HFF-Myc (cell line): ENCODE measurements at regions not wholly inside any gene's neighbourhood (a gene's known extent, or its start where the extent isn't known, plus 50 kb on each side); places are given as distances from the start of the nearest gene placed in this dataset.

Source experiments
- DNase-seq: peaks from one replicate; pipeline ENCODE4 v3.0.0-alpha.2; 2011; ENCODE audit warnings: low read depth; ENCODE audit errors: extremely low read depth
- H3K4me3 ChIP-seq: replicated peaks from 2 replicates; pipeline ENCODE4 v1.5.1; 2011; ENCODE audit warnings: low read depth, mild to moderate bottlenecking, control low read depth, low read length
- TF ChIP-seq, protein P1 (sequence below): IDR thresholded peaks from 2 replicates; pipeline ENCODE4 v1.5.1; 2012; ENCODE audit warnings: mild to moderate bottlenecking, low read depth, low read length, control low read depth; ENCODE audit errors: missing control alignments

DNA sequence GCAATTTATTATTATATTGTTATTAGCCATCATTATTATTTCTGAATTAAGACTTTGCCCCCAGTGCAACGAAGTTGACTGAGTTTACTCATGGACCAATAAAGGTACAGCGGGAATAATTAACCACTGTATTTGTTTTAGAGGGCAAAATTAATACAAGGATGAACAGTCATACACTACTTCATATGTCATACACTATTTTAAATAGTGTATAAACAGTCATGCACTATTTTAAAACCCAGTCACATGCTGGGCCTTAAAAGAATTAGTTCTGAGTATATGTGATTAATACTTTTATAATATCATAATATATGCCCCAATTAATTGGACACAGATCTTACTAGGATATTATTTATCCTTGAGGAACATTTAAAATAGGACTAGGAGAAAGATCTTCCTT, 125.3 kb upstream of the NANOGP8 start:
- H3K4me3 ChIP-seq: no peak overlapping the region
- TF ChIP-seq, protein P1, sequence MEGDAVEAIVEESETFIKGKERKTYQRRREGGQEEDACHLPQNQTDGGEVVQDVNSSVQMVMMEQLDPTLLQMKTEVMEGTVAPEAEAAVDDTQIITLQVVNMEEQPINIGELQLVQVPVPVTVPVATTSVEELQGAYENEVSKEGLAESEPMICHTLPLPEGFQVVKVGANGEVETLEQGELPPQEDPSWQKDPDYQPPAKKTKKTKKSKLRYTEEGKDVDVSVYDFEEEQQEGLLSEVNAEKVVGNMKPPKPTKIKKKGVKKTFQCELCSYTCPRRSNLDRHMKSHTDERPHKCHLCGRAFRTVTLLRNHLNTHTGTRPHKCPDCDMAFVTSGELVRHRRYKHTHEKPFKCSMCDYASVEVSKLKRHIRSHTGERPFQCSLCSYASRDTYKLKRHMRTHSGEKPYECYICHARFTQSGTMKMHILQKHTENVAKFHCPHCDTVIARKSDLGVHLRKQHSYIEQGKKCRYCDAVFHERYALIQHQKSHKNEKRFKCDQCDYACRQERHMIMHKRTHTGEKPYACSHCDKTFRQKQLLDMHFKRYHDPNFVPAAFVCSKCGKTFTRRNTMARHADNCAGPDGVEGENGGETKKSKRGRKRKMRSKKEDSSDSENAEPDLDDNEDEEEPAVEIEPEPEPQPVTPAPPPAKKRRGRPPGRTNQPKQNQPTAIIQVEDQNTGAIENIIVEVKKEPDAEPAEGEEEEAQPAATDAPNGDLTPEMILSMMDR: no peak
- DNase-seq: no peak

DNA sequence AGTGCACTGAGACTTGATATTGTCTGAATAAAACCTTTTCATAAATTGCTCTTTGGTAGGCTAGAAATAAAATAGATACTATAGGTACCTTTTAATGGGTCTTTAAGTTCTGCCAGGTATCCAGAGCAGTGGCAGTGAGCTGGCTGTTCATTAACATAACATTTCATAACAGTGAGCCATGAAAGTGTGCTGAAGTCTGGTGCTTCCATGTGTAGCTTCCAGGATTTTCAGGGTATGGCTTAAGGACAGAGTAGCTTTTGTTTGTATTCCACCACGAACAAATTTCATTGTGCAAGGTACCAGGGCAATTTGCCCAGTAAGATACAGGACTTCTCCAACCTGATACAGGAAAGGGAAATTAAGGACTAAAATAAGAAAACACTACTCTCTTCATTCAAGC, 124.7 kb upstream of the NANOGP8 start:
- no peak for DNase-seq
- TF ChIP-seq, protein P1: no peak
- no peak overlapping the region for H3K4me3 ChIP-seq

DNA sequence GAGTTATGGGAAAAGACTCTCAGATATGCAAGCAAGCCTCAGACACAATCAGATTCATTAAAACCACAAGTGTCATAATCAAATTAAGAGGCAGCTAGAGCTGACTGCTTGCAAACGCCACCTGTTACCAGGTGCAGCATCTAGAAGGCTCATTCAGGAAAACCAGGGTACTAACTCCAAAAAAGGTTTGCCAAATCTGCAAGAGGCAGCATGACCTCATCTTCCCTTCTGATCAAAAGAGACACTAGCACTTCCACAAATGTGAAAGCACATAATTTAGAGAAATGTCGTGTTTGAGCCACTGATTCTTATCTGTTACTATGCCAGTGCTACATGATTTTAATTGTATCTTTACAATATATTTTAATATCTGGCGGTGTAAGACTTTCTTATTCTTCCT, 123.3 kb upstream of the NANOGP8 start:
- TF ChIP-seq, protein P1: no peak
- DNase-seq: no peak
- no peak overlapping the region for H3K4me3 ChIP-seq

DNA sequence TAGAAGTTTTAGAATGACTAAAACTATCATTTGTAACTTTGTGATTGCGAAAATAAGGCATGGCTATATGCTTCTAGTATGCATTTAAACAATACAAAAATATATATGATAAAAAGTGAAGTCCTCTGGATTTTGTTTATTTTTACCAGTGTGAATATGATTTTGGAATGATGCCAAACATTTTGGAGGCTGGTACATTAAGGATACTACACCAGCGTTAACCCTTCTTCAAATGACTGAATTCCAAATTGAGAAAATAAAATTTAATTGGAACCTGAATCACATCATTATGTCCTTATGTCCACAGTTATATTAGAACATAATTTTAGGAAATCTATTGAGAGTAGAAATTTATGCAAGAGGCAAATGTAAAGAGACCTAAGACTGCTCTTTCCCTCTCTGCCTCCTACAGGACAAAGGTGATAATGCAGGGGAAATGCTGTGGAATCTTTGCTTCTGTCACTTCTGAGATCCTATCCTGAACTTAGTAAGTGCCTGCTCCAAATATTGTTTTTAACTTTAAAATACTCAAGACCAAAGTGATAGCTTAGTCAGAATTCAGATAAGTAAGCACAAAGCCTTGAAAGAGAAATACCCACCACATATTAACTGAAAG, 121.1 kb upstream of the NANOGP8 start:
- TF ChIP-seq, protein P1: peak; percentile 67
- peak; percentile 21 for DNase-seq
- no peak overlapping the region for H3K4me3 ChIP-seq

DNA sequence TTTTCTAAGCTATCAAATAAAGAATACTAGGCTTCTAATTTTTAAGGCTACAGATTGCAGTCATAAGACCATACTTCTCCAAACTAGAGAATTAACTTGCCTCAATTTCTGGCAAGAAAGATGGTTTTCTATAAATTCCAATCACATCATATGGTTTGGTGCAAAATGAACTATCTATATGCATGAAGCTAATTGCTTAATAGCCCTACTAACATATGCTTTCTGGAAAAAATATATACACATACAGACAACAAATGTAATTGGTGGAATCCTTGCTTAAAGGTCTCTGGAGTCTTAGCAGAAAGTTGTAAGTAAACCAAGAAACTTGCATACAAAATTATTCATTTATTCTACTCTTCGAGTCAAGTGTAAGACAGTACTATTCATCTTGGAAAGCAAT, 113.1 kb upstream of the NANOGP8 start:
- TF ChIP-seq, protein P1: no peak
- no peak for DNase-seq
- H3K4me3 ChIP-seq: no peak overlapping the region

DNA sequence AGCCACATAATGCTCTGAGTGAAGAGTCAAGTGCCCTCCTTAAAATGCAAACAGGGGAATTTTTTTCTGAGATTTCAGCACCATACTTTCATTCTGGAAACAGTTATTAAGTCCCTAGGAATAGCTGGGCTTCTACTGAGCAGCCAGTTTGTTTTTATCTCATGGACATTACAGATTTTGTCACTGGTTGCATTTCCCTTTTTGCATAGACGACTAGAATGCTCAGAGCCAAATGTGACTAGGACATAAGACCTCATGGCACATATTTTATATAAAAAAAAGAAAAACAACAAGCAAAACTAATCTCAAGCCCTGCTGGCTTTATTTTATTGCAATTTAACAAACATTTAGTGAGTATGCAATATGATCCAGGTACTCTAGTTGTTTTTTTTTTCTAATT, 112.7 kb upstream of the NANOGP8 start:
- TF ChIP-seq, protein P1: no peak
- no peak for DNase-seq
- no peak overlapping the region for H3K4me3 ChIP-seq

DNA sequence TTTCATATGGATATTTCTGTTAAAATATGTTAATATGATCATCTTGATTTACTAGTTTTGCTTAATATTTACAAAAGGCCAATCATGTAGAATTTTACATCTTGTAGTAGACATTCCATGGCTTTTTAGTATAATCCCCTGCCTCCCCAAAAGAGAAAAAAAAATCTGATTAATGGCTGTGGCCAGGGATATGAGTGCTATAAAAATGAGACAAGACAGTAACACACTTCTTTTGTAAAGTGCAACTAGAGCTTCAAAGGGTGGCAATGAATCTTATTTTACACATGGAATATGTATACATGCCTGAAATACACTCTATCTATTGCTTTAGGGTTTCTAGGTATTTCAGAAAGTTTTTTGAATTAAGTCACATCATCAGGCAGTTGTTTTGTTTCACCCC, 112.2 kb upstream of the NANOGP8 start:
- DNase-seq: no peak
- TF ChIP-seq, protein P1: no peak
- no peak overlapping the region for H3K4me3 ChIP-seq
